ENCODE measurements at regions not wholly inside any gene's neighbourhood (a gene's known extent, or its start where the extent isn't known, plus 50 kb on each side); places are given as distances from the start of the nearest gene placed in this dataset.

DNA sequence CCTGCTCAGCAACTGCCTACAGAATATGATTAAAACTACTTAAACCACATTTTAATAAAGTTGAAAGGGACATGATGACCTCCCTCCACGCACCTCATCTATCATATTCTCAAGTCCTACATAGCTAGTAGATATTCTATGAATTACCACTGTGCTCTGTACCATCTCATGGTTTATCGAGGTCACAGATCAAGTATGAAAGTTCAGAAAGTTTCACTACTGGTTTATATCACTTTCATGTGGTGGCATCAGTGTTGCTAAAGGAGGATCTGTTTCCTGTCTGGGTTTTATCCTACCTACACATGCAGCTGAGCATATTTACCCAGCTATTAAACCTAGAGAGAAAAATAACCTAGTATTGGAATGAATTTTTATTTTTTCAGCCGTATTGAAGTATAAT, 214.9 kb upstream of the MON1B start:
- no peak overlapping the region for H3K4me3 ChIP-seq (ENCODE audit: low read depth, low read length)
- TF ChIP-seq, protein P1, sequence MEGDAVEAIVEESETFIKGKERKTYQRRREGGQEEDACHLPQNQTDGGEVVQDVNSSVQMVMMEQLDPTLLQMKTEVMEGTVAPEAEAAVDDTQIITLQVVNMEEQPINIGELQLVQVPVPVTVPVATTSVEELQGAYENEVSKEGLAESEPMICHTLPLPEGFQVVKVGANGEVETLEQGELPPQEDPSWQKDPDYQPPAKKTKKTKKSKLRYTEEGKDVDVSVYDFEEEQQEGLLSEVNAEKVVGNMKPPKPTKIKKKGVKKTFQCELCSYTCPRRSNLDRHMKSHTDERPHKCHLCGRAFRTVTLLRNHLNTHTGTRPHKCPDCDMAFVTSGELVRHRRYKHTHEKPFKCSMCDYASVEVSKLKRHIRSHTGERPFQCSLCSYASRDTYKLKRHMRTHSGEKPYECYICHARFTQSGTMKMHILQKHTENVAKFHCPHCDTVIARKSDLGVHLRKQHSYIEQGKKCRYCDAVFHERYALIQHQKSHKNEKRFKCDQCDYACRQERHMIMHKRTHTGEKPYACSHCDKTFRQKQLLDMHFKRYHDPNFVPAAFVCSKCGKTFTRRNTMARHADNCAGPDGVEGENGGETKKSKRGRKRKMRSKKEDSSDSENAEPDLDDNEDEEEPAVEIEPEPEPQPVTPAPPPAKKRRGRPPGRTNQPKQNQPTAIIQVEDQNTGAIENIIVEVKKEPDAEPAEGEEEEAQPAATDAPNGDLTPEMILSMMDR (IDR thresholded peaks at IDR 0.05; ENCODE audit: control insufficient read depth, extremely low read depth, insufficient read depth): no peak
- no peak for DNase-seq (ENCODE audit: low read depth)

GRCh38 chr16:76976756-76977155, 214.2 kb upstream of the MON1B start:
- TF ChIP-seq, protein P1 (IDR thresholded peaks at IDR 0.05; ENCODE audit: control insufficient read depth, extremely low read depth, insufficient read depth): no peak
- DNase-seq (ENCODE audit: low read depth): no peak
- no peak overlapping the region for H3K4me3 ChIP-seq (ENCODE audit: low read depth, low read length)

GRCh38 chr16:76984196-76984595, 206.8 kb upstream of the MON1B start:
- TF ChIP-seq, protein P1 (IDR thresholded peaks at IDR 0.05; ENCODE audit: control insufficient read depth, extremely low read depth, insufficient read depth): no peak
- H3K4me3 ChIP-seq (ENCODE audit: low read depth, low read length): no peak overlapping the region
- DNase-seq (ENCODE audit: low read depth): no peak

DNA sequence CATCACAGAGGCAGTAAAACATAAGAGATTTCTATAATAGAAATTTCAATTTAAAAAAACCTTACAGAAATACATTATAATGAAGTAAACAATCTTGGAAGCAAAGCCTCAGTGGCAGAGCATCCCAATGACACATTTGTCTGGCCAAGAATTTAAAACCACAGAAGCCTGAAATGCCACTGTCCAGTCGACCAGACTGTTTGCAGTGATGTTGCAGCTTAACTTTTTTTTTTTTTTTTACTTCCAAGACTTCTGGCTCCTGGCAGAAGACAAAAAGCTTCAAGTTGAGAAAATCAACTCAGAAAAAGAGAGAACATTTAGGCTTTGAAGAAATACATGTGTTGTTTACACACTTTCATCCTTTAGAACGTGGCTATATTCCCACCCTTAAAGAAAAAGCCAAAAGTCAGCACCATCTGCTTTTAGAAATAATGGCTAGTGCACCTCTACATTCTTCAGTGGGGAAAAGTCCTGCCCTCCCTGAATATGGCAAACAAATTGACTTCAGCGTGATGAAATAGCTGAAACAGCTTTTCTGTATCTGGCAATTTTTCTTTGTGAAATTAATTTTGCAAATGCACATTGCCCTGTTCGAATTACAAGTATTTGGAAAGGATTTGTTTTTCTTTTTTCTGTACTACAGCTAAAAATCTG, 205.5 kb upstream of the MON1B start:
- DNase-seq (ENCODE audit: low read depth): no peak
- TF ChIP-seq, protein P1 (IDR thresholded peaks at IDR 0.05; ENCODE audit: control insufficient read depth, extremely low read depth, insufficient read depth): no peak
- no peak overlapping the region for H3K4me3 ChIP-seq (ENCODE audit: low read depth, low read length)

DNA sequence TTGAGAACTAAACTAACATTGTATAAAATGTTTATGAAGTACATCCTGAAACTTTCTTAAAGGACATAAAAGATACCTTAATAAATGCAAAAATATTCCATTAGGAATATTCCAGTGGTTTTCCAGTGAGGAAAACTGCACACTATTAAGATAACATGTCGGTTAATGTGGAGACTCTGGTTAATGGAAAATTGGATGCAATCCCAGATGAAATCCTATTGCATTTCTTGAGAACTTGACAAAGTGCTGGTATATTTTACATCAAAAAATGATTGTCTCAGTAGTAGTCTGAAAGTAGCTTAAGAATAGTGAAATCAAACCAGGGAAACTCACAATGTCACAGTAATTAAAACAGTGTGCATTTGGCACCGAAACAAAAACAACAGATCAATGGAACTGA, 202.5 kb upstream of the MON1B start:
- TF ChIP-seq, protein P1 (IDR thresholded peaks at IDR 0.05; ENCODE audit: control insufficient read depth, extremely low read depth, insufficient read depth): no peak
- no peak for DNase-seq (ENCODE audit: low read depth)
- no peak overlapping the region for H3K4me3 ChIP-seq (ENCODE audit: low read depth, low read length)

GRCh38 chr16:77002644-77003043, 188.3 kb upstream of the MON1B start:
- TF ChIP-seq, protein P1 (IDR thresholded peaks at IDR 0.05; ENCODE audit: control insufficient read depth, extremely low read depth, insufficient read depth): no peak
- no peak for DNase-seq (ENCODE audit: low read depth)
- H3K4me3 ChIP-seq (ENCODE audit: low read depth, low read length): no peak overlapping the region

DNA sequence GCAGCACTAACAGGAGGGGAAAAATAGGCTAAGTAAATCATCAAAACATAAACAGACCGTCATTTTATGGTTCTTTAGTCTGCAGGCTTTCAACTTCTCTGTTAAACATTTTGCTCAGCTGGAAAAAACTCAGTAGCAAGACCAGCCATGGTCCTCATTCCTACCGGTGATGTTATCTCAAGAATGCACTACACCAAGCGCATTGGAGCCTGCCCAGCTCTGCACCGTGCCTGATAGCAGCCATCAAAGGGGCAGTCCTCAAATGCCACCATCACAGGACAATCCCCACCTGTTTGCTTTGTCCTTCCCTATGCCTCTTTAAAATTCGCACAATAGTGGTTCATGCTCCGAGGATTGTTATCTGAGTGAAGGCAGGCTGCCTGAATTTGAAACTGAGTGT, 181.5 kb upstream of the MON1B start:
- no peak overlapping the region for H3K4me3 ChIP-seq (ENCODE audit: low read depth, low read length)
- TF ChIP-seq, protein P1 (IDR thresholded peaks at IDR 0.05; ENCODE audit: control insufficient read depth, extremely low read depth, insufficient read depth): no peak
- no peak for DNase-seq (ENCODE audit: low read depth)
